HG02759 (cell line): ENCODE measurements at regions not wholly inside any gene's neighbourhood (a gene's known extent, or its start where the extent isn't known, plus 50 kb on each side); places are given as distances from the start of the nearest gene placed in this dataset.

Source experiments
- ATAC-seq: cut with Tn5 transposase; IDR thresholded peaks from one replicate; pipeline ENCODE4 v1.9.1; 2021; ENCODE audit warnings: mild to moderate bottlenecking, moderate library complexity; ENCODE audit not compliant: unreplicated experiment

DNA sequence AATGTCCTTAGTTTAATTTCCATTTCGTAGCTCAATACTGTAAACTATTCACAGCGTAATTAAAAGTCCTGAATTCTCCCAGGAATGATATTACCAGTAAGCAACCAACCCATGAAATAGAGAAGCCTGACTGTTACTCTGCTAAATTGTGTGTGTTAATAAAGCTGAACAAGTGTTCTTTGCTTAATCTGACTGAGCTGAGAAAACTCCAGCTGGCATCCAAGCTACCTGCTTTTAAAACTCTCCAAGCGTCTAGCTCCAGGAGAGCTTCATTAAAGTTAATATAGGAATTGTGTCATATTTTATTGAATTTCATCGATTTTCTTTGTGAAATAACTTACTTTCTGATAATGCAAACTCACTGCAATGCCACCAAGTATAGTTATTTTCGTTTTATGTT, 524.4 kb downstream of the SLC16A7 start:
- no peak for ATAC-seq

DNA sequence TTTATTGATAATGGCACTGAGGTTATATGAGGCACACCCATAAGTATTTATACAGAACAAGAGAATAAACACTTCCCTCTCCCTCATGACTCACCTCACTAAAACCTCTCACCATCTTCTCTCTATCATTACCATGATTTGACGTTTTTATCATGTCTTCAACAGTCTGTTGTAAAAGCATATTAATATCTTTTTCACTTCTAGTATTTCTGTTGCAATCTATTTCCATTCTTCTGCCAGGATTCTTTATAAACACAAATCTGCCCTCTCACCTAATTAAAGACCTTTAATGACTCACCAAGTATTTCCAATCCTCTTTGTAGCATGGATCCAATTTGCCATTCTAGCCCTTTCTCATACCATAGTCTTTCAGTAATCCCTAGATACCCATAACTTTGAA, 527.7 kb downstream of the SLC16A7 start:
- ATAC-seq = no peak

DNA sequence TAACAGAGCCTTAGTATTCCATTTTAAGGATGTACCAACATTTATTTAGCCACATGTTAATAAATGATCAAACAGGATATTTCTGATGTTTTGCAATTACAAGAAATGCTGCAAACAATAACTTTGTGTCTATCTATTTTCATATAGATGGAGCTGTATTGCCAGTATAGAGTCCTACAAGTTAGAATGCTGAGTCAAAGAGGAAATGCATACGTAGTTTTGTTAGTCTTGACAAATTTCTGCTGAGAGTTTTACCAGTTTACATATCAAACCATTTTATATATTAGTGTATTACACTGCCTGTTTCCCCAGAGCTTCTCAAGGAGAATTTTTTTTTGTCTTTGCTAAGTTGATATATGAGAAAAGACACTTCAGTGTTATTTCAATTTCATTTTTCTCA, 541.7 kb downstream of the SLC16A7 start:
- no peak for ATAC-seq

DNA sequence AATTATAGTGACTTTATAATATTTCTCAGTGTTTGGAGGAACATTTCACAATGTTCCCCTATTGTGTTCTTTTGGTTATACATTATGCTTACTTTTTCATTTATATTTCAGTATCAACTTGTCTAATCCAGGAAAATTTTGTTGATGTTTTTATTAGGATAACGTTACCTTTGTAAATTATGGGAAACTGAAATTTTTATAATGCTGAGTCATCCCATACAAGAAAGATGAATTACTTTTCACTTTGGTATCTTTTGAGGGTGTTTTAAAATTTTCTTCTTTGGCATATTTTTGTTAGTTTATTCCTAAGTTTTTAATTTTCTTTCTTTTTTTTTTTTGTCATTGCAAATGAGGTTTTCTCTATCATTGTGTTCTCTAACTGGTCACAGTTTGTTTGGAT, 542.7 kb downstream of the SLC16A7 start:
- ATAC-seq = no peak

DNA sequence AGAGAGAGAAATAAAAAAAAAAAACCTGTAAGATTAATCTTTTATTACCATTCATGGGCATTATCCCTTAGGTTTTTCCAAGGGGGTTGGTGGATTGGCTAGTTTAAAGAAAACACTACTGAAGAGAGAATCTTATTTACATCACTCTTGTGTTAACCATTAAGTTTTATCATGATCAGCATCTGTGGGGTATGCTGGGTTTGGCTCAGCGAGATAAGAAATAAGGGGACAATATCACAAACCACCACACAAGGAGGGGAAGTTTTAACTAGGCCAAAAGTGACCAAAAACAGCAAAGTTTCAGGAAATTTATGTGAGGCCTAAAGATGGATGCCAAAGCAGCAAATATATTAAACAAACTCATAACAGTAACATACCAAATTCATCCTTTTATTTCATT, 548.6 kb downstream of the SLC16A7 start:
- ATAC-seq = no peak

DNA sequence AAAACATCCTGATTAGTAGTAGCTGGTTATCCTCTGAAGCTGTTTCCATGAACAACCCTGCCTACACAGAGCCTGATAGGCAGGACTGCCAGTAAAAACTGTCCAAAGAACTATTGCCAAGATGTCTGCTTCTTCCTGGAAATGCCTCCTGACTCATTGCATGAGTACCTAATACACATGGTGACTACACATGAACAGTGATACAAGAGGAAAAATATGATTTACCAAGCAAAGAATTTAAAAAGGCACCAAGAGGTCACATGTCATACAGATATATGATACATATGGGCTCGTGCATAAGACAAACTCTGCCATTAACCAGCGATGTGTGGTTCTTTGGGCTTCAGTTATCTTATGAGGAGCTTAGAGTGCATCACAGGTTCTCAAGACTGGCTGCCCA, 552.3 kb downstream of the SLC16A7 start:
- ATAC-seq = no peak

DNA sequence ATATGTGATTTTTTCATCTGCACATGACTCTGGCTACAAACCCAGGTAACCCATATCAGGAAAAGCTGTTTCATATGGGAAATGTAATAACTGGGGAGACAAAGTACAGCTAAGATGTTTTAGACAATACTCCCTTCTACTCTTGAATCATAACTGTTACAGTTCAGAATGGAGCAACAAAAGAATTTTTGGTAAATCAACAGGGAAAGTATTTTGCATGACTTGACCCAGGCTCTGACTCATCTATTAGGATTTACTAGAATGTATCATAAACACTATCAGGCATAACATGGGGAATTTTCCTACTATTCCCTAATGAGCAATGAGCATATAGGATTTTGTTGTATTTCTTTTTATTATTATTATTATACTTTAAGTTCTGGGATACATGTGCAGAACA, 553.0 kb downstream of the SLC16A7 start:
- ATAC-seq = no peak

DNA sequence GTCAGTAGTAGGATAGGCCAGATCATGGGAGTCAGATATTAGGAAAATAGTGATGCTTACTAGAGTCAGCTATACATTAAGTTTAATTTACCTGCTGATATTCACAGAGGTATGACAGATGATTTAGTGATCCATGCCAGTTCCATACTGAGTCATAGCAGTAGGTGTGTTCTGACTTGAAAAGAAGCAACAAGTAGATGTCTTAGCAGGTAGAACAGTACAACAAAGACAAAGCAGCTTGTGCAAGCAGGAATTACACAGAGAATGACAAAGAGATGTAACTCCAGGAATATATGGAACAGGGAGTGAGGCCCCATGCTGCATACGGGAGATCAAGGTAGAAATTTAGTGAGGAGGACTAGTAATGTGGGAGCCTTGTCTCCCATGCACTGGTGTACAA, 556.9 kb downstream of the SLC16A7 start:
- no peak for ATAC-seq

DNA sequence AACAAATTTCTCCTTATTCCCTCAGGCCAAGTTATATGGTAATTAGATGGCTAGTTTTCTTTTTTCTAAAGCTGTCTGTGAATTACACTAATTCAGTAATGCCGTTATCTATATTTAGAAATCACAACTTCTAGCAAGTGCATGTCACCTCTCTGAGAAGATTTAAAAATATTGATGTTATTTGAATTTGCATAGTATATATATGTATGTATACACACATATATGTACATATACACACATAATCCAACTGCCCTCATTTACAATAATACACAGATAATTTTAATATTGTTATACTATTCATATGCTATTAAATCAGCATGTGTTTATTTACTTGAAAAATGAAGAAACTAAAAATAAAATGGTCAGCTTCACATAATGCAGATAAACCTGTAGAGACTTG, 563.9 kb downstream of the SLC16A7 start:
- no peak for ATAC-seq

DNA sequence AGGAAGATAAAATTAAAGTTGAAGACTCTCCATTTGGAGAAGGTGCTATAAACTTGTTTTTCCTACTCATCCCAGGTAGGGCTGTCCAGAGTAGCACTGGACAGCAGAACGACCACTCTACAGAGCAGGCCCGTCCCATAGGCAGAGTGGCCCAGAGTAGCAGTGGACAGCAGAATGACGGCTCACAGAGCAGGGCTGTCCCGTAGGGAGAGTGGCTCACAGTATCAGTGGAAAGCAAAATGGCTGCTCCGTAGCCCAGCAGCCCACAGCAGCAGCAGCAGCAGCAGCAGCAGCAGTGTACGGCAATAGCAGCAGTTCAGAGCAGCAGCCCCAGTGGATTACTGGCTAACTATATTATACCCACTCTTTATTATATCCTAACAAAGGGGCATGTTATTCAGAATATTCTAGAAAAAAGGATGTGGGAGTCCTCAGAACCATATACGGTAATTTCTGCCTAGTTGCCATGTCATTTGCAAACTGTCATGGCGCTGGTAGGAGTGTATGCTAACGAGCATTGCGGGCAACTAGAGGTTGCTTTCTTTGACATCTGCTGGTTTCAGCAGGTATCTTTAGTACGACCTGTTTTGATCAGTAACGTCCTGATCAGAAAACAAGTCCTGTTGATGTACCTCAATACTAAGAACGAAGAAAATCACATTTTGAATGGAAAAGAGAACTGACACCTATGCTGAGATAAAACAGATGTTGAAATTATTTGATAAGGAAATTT, 567.3 kb downstream of the SLC16A7 start:
- ATAC-seq = no peak

DNA sequence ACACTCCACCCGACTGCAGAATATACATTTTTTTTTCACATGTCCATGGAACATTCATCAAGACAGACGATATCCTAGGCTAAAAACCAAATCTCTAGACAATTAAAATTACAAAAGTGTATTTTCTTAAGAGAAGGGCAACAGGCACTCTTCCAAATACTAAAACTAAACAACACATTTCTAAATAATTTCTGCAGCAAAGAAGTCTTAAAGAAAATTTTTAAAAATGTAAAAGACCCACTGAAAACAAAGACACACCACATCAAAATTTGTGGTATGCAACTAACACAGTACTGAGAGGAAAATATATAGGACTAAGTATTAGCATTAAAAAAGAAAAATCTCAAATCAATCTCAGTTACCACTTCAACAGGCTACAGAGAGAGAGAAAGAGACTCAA, 570.0 kb downstream of the SLC16A7 start:
- no peak for ATAC-seq

DNA sequence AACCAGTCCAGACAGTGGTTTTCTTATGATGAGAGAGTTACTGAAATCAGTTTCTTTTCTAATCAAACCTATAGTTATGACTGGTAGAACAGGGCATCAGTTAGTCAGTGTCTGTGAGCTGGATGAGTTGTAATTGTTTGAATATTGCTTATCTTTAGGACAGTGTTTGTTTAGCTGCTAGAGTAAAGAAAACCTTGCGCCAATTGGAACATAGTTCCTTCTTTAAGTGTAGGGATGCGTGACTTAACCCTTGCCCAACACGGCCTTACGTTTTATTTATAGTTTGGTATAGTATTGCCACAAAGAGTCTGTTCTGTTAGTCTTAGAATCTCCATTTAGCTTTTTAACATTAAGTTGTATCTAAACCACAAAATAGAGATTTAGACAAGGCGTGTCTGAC, 572.6 kb downstream of the SLC16A7 start:
- no peak for ATAC-seq

DNA sequence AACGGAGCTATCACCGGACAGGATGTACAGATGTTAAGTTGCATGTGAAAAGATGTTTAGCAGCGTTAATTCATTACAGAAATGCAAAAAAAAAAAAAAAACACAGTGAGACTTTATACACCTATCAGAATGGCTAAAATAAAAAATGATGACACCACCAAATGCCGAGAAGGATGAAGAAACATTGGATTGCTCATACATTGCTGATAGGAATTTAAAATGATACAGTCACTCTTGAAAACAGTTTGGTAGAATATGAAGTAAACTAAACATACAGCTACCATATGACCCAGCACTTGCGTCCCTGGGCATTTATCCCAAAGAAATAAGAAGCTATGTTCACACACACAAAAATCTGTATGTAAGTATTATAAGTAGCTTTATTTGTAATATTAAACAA, 574.1 kb downstream of the SLC16A7 start:
- ATAC-seq = no peak

DNA sequence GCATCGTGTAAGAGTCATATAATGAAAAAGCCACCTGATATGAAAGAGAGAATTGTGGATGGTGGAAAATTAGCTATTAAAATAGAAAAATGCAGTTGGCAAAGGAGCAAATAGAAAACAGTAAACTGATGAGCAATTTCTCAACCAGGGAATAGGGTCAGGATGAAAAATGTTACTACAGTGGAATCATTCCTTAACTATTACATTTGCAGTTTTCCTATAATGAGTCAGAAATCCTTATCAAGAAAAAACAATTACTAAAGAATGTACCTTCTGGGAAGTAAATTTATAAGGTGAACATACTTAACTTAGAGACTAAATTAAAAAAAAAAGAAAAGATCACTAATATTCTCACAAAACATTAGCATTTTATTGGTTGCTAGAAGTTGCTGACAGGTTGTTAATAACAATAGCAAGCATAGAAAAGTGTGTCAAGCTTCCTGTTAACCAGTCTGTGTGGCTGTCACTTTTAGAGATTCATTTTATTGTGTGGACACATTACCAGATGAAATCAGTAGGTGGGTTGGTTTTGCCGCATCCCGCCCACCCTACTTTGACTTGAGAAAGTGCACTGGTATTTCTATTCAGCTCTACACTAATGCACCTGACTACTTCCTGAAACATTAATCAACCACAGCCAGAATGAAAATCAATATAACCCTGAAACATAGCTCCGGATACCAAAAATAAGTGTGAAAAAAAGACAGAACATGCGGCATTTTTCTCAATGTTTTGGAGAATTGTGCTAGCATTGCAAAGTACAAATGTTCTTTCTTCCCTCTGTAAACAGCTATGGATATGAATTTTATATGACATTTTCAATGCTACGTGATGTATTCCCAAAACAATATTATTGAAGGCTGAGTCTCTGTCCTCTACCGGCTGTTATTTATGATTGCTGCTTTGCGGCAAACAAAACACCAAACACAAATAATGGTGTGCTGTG, 576.7 kb downstream of the SLC16A7 start:
- no peak for ATAC-seq

DNA sequence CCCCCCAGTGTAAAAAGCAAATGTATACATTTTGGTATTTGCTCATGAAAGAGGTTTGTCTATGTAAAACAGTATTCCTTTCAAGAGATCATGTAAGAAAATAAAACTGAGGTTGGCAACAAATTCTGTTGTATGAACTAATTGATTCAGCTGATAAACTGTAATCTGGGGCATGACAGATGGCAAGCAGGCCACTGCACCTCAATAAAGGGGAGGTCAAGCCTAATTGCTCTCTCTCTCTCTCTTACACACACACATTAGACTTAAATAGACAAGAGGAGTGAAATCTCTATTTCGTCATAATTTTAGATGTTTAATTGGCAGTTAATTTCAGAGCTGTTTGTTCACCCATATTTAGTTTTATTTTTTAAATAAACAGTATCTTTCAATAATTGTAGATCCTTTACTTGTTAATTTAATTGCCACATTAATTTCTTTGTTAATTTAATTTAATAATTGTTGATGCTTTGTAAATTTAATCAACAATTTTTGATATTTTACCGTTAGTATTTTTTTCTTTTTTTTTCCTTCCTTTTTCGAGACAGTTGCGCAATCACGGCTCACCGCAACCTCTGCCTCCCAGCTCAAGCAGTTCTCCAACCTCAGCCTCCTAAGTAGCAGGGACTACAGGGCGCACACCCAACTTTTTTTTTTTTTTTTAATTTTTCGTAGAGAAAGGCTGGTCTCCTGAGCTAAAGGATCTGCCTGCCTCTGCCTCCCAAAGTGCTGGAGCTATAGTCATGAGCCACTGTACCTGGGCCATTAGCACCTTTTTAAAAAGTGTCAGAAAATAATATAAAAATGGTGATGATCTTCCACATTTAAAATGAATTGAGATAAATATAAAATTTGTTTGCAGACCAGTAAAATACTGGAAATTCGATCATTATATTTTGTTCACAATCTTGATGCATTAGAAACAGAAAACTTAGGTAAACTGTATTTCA, 577.7 kb downstream of the SLC16A7 start:
- no peak for ATAC-seq

DNA sequence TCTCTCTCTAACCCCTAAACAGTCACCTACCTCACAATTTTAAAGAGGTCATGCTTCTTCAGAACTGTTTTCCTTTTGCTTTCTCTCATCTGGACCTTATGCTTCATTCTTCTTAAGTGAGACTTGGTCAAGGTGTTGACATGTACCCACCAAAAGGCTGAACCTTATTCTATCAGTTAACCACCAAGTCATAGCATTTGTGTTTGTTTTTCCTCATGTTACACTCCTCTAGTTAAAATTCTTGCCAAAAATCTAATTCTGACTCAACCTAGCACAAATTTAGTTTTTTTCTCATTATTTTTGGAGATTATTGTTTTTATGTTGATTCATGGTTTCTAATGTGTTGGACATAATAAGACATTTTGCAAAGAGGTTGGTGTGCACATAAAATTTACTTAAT, 578.6 kb downstream of the SLC16A7 start:
- ATAC-seq = no peak

DNA sequence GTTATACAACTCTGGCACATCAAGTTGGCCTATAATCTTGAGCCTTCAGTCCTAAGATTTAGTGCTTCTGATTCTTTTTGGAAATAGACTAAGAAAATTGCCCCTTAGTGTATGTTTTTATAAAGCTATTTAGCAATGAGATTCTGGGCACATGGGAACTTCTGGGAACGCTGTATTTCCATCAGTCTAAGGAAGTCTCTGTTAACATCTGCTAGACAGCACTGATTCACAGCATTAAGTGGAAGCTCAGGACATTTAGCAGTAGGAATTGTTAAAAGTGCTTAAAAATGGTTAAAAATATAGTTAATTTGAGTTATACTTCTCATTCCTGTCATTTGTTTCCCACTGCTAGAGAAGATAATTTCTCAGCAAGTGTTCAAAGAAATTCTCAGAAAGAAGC, 579.1 kb downstream of the SLC16A7 start:
- no peak for ATAC-seq

DNA sequence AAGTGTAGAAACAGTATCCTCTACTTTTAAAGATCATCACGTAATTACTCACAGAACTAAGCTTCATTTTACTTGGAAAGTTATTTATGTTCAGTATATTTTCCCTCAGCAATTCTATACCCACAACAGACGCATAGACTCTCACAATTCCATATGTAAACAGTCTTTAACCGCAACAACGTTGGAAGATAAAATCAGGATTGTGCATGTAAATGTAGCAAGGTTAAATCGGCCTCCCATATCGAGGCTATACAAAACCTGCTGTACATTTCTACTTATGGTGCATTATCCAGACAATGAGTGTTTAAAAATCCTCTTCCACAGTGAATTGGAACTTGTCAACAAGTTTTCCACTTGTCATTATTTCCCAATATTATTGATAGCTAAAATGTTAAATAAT, 581.1 kb downstream of the SLC16A7 start:
- ATAC-seq = no peak

DNA sequence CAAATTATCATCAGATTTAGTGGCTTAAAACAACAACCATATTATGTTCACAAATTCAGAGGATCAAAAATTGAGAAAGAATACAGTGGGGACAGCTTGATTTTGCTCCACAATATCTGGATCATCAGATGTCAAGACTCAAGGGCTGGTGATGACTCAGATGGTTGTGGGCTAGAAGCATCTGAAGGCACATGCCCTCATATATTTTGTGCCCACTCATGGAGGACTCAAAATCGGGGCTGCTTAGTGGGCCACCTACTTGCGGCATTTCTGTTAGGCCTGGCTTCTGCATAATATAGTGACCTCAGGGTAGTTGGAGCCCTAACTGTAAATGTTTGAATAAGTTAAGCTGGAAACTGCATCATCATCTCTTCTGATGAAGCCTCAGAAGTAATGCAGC, 584.5 kb downstream of the SLC16A7 start:
- ATAC-seq = no peak

DNA sequence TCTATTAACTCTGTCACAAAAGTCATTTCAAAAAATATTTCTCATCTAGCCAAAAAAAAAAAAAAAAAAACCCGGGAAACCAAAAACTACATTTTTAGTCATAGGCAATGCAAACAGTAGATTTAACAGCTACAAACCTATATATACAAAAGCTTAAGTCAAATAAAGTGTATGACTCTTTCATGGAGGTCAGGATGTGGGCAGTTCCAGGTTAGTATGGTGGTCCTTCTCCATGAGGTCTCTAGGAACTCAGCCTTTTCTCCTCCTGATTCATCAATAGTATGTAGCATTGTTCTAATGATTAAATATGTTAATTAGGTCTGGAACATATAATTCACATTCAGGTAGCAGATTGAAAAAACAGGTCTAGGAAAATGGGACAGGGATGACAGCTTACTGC, 586.5 kb downstream of the SLC16A7 start:
- ATAC-seq = no peak

DNA sequence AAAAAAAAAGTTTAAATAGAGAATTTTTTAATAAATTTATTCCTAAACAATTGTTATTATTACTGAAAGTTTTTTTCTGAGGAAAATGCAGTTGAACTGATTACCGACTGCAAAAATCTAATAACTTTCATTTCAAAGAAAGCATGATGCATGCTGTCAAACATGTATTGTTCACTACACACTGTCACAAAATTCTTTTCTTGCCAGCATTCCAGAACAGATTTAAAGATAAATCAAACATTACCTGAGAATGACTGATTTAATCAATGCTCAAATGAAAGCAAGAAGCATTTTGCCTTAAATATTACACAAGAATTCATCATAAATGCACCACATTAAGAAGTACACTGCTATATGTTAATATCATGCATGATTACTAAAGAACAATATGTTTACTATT, 588.3 kb downstream of the SLC16A7 start:
- ATAC-seq = no peak
